Keratinocyte (primary cell): ENCODE measurements at regions not wholly inside any gene's neighbourhood (a gene's known extent, or its start where the extent isn't known, plus 50 kb on each side); places are given as distances from the start of the nearest gene placed in this dataset.

ENCODE experiments used
- CTCF ChIP-seq, 3 experiments: IDR thresholded peaks in 1 of 3; conservative IDR thresholded peaks in 1 of 3; optimal IDR thresholded peaks in 1 of 3; 2 replicates in 2 of 3; 3 replicates in 1 of 3; pipeline versions ENCODE3 to v1.5.1; 2011; ENCODE audit warnings: low read length in 3 of 3, mild to moderate bottlenecking in 3 of 3, moderate library complexity in 2 of 3, control low read depth in 1 of 3, inconsistent platforms in 1 of 3; ENCODE audit not compliant: insufficient read depth in 2 of 3; ENCODE audit errors: extremely low read depth in 1 of 3
- EZH2 ChIP-seq: IDR thresholded peaks from one replicate; pipeline ENCODE4 v1.6.1; 2012; ENCODE audit warnings: inconsistent platforms, mild to moderate bottlenecking, low read length, moderate library complexity

GRCh38 chr5:155773680-155774079, 553.3 kb upstream of the SGCD start:
- TF ChIP-seq EZH2 = no peak
- no peak for TF ChIP-seq CTCF (optimal IDR thresholded peaks at IDR 0.05 in 1 of 3, IDR thresholded peaks at IDR 0.05 in 1 of 3, conservative IDR thresholded peaks at IDR 0.05 in 1 of 3; ENCODE audit: extremely low read depth in 1 of 3, insufficient read depth in 2 of 3, low read length in 3 of 3)
